Skeletal muscle satellite cell (primary cell): ENCODE measurements at regions not wholly inside any gene's neighbourhood (a gene's known extent, or its start where the extent isn't known, plus 50 kb on each side); places are given as distances from the start of the nearest gene placed in this dataset.

ENCODE experiments used
- H3K27me3 ChIP-seq: 2 replicates; pipeline ENCODE4 v1.7.0; 2013; ENCODE audit warnings: low read length; ENCODE audit not compliant: control insufficient read depth, insufficient read depth
- H3K36me3 ChIP-seq: 2 replicates; pipeline ENCODE4 v1.7.0; 2013; ENCODE audit warnings: mild to moderate bottlenecking, control low read depth, low read length; ENCODE audit not compliant: insufficient read depth
- H3K4me1 ChIP-seq: 2 replicates; pipeline ENCODE4 v1.7.0; 2013; ENCODE audit warnings: low read length; ENCODE audit not compliant: control insufficient read depth, insufficient read depth
- H3K4me2 ChIP-seq: 2 replicates; pipeline ENCODE4 v1.7.0; 2013; ENCODE audit warnings: mild to moderate bottlenecking, low read length
- H3K4me3 ChIP-seq: 2 replicates; pipeline ENCODE4 v1.7.0; 2013; ENCODE audit warnings: low read length
- H3K9ac ChIP-seq: 2 replicates; pipeline ENCODE4 v1.7.0; 2013; ENCODE audit warnings: mild to moderate bottlenecking, low read depth, low read length, moderate library complexity
- H3K9me3 ChIP-seq: replicated peaks from 2 replicates; pipeline ENCODE4 v1.7.0; 2013; ENCODE audit warnings: mild to moderate bottlenecking, control low read depth, low read length

DNA sequence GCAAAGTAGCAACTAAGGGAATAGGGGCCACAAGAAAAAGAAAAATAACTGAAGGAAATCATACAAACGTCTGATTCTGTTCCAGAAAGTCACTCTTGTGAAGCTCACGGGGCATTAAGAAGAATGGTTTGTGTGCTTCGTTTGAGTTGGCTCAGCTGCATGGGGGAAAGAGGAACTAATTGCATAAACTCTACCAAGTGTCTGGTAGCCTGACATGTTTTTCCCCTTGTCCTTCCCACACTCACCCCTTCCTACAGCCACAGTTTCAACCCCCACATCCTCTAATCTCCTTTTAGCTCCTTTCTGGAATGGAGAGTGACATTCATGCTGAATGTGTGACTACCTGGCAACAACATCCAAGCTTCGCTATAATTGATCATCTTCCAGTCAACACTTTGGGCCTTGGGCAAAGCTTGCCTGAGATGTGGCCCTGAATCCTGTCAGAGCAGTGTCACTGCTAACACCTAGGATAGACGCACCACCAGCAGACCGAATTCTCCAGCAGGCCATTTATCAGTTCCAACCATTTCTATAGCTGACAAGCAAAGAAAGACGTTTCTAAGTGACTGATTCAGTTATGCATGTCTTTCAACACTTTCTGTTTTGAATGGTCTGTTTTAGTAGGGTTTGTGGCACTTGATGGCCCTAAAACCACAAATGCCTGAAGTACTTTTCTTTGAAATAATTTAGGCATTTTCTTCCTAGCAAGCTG is 439.6 kb downstream of the TTLL7 start:
- Histone ChIP-seq H3K36me3 (no peaks in the 10 kb centered on the region), H3K4me2 (no peak overlapping the region), H3K9ac (no peak overlapping the region), H3K4me1 (no peaks in the 10 kb centered on the region), H3K27me3 (no peaks in the 10 kb centered on the region), H3K4me3 (no peak overlapping the region), H3K9me3 (no peaks in the 10 kb centered on the region)

DNA sequence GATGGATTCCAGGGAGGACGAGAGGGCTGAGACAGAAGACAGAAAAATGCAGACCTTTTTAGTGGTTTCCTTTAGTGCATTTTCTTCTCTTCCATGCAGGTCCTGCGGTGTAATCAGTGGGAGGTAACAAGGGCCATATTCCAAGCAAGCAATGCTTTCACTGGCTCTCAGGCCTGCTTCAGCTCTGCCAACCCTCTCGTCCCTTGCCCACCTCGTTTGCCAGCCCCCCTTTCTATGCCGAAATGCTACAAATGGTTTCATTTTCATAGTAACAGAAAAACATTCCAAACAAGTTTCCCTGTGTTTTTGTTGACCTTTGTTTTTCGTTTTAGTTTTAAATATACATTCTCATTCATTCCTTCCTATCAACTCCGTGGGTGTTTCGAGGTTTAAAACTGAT is 443.1 kb downstream of the TTLL7 start:
- no peaks in the 10 kb centered on the region for H3K27me3 ChIP-seq
- no peaks in the 10 kb centered on the region for H3K36me3 ChIP-seq
- H3K4me1 ChIP-seq = no peaks in the 10 kb centered on the region
- H3K4me2 ChIP-seq = no peak overlapping the region
- no peak overlapping the region for H3K9ac ChIP-seq
- no peak overlapping the region for H3K4me3 ChIP-seq
- H3K9me3 ChIP-seq = no peaks in the 10 kb centered on the region

DNA sequence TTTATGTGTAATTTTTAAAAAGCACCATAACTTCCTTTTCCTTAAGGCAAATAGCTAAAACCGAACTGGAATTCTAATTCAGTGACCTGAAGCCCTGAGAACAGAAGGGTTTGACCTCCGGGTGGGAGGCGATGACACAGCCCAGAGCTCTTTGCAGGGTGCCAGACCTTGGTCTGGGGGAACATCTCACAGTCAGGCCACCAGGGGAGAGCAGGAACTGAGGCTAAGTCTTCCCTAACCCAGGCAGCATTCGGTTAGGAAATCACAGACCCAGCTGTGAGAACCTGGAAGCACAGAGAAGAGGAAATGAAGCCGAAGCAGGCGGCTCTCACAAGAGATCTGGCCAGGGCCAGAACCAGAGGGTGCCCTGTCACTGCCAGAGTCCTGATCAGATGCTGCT is 444.8 kb downstream of the TTLL7 start:
- no peaks in the 10 kb centered on the region for H3K9me3 ChIP-seq
- no peak overlapping the region for H3K4me3 ChIP-seq
- no peak overlapping the region for H3K9ac ChIP-seq
- no peak overlapping the region for H3K4me2 ChIP-seq
- H3K36me3 ChIP-seq = no peaks in the 10 kb centered on the region
- no peaks in the 10 kb centered on the region for H3K27me3 ChIP-seq
- no peaks in the 10 kb centered on the region for H3K4me1 ChIP-seq

DNA sequence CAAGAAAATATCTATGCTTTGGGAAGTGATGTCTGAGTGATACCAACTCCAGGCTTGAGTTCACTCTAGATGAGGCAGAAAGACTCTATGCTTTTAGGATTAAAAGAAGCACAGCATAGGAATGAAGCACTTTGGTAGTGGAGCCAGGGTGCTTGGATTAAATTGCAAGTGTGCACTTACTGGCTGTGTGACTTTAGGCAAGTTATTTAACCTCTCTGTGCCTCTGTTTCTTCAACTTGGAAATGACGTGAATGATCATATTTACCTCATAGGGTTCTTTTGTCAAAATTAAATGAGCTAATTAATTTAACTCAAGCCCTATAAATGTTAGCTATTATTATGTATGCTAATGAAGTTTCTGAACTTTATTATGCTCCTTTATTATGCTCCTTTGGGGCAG is 446.1 kb downstream of the TTLL7 start:
- H3K9me3 ChIP-seq = no peaks in the 10 kb centered on the region
- no peak overlapping the region for H3K9ac ChIP-seq
- H3K27me3 ChIP-seq = no peaks in the 10 kb centered on the region
- H3K4me2 ChIP-seq = no peak overlapping the region
- no peak overlapping the region for H3K4me3 ChIP-seq
- no peaks in the 10 kb centered on the region for H3K4me1 ChIP-seq
- H3K36me3 ChIP-seq = no peaks in the 10 kb centered on the region

DNA sequence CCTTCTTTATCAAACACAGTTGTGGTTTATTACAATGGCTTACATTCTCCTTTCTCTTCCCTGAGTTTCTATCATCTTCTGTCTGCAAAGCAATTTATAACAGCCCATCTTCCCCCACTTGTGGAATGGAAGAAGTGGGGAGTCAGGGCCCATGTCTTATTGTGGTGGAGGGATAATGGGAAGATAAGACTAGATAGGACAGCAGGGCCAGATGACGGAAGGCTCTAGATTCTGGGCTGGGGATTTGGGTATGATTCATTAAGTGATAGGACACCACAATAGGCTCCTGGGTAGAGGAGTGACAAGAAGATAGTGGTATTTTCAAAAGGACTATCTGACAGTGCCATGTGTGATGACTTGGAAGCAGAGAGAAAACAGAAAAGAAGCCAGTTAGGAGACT is 450.6 kb downstream of the TTLL7 start:
- Histone ChIP-seq H3K27me3 (no peaks in the 10 kb centered on the region), H3K4me2 (no peak overlapping the region), H3K9me3 (no peaks in the 10 kb centered on the region), H3K36me3 (no peaks in the 10 kb centered on the region), H3K4me3 (no peak overlapping the region), H3K4me1 (no peaks in the 10 kb centered on the region), H3K9ac (no peak overlapping the region)

DNA sequence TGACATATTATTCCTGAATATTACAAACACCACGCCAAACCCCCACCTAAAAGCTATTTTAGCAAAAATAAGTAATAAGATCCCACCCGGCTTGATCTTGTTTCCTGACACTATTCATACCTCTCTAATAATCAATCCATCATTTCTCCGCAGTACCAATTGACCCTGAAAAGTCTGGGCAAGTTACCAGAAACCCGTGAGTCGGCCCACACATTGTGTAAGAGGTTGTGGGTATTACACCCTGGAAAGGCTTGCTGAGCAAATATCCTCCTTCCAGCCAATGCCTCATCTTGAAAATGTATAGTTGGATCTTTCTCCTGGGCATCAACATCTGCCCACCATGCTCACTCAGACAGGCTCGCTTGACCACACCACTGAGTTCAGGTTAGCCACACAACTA is 451.0 kb downstream of the TTLL7 start:
- H3K27me3 ChIP-seq = no peaks in the 10 kb centered on the region
- H3K9me3 ChIP-seq = no peaks in the 10 kb centered on the region
- H3K4me3 ChIP-seq = no peak overlapping the region
- H3K9ac ChIP-seq = no peak overlapping the region
- no peaks in the 10 kb centered on the region for H3K36me3 ChIP-seq
- no peaks in the 10 kb centered on the region for H3K4me1 ChIP-seq
- H3K4me2 ChIP-seq = no peak overlapping the region

DNA sequence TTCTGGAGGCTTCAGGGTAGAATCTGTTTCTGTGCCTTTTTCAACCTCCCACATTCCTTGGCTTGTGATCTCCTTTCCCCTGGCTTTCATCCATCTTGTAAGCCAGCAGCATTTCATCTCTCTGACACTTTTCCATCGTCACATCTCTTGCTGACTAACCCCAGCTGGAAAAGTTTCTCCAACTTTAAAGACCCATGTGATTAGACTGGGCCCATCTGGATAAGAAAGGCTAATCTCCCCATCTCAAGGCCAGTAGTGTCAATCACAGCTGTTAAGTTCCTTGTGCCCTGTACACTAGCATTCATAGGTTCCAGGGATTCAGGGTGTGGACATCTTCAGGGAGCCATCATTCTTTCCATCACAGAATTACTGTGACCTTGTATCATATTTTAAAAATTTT is 452.1 kb downstream of the TTLL7 start:
- no peak overlapping the region for H3K4me3 ChIP-seq

DNA sequence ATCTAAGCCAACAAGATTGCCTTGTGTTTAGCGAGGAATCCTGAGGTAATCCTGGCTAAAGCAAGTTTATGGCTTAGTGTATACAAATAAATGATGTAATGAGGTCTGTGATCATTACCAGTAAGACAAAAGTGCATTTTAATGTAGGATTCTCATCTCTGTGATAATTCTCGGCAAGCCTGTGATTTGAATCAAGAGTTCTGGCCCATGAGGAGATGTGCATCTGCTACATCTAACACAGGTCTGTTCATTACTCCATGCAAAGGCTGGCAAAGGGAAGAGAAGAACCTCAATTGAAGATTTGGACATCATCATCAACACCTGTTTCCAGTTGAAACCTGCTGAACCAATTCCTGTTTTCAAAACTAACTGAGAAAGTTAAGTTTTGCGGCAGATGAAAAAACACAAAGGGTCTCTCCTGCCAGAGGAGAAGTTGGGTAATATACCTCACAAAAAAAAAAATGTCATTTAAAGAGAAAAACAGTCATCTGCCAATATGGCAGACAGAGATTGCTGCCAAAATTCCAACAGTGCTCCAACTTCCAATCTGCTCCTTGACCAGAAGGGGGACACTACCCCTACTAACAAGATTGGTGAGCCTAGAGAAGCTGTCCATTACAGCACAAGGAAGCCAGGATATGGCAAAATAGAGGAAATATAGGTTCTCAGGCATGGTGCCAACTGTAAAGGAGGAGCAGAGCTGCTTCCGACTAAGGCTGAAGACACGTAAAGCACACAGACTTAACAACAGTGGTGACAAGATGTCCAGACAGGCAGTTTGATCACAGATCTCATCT is 453.7 kb downstream of the TTLL7 start:
- H3K27me3 ChIP-seq = no peaks in the 10 kb centered on the region
- no peak overlapping the region for H3K9ac ChIP-seq
- H3K36me3 ChIP-seq = no peaks in the 10 kb centered on the region
- H3K4me2 ChIP-seq = no peak overlapping the region
- H3K4me3 ChIP-seq = no peak overlapping the region
- no peaks in the 10 kb centered on the region for H3K9me3 ChIP-seq
- no peaks in the 10 kb centered on the region for H3K4me1 ChIP-seq

More for the DNA sequence above, 452.1 kb downstream of the TTLL7 start:
- H3K36me3 ChIP-seq = no peaks in the 10 kb centered on the region
- H3K9ac ChIP-seq = no peak overlapping the region
- H3K4me1 ChIP-seq = no peaks in the 10 kb centered on the region
- no peak overlapping the region for H3K4me2 ChIP-seq
- no peaks in the 10 kb centered on the region for H3K9me3 ChIP-seq
- H3K27me3 ChIP-seq = no peaks in the 10 kb centered on the region

DNA sequence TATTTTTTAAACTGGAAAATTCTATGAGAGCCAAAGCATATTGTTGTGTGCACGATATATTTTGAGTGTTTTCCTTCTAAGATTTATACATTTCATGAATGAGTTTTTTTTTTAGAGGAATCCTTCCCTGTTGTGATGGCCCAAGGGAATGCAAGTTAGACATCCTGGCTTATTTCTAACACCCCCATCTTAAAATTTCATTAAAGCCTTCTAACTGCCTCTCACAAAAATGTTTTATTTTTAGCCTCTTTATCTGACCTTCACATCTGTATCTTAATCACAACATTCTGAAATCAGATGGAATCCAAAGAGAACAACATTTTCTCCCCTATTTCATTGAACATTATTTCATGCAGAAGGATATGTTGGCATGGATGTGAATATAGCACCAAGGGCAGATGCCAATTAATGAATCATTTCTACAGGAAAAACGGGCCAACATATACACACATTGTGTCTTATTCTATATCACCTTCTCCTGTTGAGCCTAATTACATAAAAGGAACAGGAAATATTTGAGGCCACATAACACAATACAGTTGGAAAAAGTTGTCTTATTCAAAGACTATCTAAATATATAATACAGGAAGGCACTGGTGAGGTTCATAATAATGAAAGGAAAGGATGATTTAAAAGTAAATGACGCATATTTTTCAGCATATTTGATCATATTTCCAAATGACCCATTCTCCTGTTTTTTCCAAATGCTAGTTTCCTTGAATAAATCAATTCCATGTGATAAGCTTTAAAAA is 455.5 kb downstream of the TTLL7 start:
- Histone ChIP-seq H3K27me3 (no peaks in the 10 kb centered on the region), H3K4me2 (no peak overlapping the region), H3K9me3 (no peaks in the 10 kb centered on the region), H3K9ac (no peak overlapping the region), H3K4me3 (no peak overlapping the region), H3K4me1 (no peaks in the 10 kb centered on the region), H3K36me3 (no peaks in the 10 kb centered on the region)

DNA sequence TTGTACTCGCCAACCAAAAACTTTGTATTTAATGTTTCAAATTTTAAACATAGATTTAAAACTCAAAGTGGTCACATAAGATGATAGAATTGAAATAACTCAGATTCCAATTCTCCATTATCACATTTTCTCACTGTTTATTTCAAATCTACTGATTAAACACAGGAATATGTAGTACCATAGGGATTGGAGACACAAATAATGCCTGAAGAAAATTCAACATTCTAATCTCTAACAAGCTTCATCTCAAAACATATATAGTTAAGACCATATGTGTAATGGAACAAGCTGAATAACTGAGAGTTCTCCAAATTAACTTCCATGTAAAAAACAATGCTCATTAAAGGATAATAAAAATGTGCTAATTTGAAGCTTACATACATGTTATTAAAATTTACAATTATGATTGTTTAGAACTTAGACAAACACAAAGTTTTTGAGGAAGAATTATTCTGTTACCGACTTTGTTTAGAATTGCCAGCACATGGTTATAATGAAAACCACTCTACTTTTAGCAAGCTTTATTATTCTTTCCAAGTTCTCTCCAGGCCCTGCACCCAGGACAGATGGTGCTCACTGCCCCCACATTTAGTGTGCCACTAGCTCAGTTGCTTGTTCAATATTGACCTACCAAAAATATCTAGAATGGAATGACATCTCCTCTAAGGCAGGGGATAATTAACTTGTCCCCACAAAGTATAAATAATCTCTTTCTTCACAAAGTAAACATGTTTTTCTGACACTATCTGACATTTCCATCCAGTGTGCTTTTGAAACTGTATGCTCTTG is 467.2 kb downstream of the TTLL7 start:
- Histone ChIP-seq H3K36me3 (no peaks in the 10 kb centered on the region), H3K9me3 (no peaks in the 10 kb centered on the region), H3K4me2 (no peak overlapping the region), H3K4me3 (no peak overlapping the region), H3K27me3 (no peaks in the 10 kb centered on the region), H3K9ac (no peak overlapping the region), H3K4me1 (no peaks in the 10 kb centered on the region)

DNA sequence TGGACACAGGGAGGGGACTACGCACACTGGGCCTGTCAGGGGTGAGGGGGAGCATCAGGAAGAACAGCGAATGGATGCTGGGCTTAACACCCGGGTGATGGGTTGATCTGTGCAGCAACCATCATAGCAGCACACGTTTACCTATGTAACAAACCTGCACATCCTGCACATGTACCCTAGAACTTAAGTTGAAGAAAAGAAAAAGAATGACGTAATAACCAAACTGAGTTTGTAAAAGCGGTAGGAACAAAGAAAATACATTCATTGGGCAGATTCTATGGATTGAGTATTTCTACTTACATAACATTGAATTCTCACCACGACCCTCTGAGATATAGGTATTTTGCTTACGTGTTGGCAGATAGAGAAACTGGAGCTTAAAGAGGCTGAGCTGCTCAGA is 468.4 kb downstream of the TTLL7 start:
- no peak overlapping the region for H3K4me2 ChIP-seq
- H3K36me3 ChIP-seq = no peaks in the 10 kb centered on the region
- H3K9ac ChIP-seq = no peak overlapping the region
- H3K9me3 ChIP-seq = no peaks in the 10 kb centered on the region
- no peaks in the 10 kb centered on the region for H3K27me3 ChIP-seq
- H3K4me1 ChIP-seq = no peaks in the 10 kb centered on the region
- no peak overlapping the region for H3K4me3 ChIP-seq
